ENCODE measurements at regions not wholly inside any gene's neighbourhood (a gene's known extent, or its start where the extent isn't known, plus 50 kb on each side); places are given as distances from the start of the nearest gene placed in this dataset.

DNA sequence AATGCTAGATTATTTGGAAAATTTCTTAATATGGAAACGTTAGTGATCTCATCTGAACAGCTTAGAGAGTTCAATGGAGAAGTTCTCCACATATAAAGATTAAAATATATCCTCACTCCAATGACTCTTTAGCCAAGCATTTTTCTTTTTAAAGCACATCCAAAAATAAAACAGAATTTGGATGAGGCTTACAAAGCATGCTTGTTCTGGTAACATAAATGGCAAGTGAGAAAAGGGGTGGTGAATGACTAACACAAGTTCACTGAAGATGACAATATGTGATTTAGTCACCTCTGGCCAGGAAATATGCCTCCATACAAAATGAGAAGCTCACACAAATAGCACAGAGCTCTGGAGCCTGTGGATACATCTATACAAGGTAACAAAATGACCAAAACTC lies 253.0 kb downstream of the PCDH20 start:
- intact Hi-C loops (cut with DNase I) = no loop called here

DNA sequence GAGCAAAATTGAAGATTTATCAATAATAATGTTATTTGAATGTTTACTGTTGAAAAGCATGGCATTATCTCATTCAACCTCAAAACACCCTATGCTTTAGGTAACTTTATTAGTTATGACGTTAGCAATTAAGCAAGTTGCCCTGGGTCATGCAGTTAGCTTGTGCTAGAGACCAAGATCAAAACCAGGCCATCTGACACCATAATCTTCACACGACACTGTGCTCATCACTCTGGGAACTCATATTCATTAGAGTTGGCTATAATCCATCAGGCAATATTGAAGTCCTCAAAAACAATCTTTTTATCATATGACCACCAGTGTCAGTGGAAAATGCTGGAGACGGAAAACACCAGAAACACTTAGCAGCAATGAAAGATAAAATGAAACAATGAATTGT lies 253.5 kb downstream of the PCDH20 start:
- Histone ChIP-seq H3K9ac (ENCODE audit: low read depth in 2 of 2, low read length in 2 of 2) (no peak overlapping the region), H3K27me3 (no peaks in the 10 kb centered on the region), H3K9me3 (no peaks in the 10 kb centered on the region), H3K36me3 (no peaks in the 10 kb centered on the region), H3K4me1 (no peaks in the 10 kb centered on the region), H3K27ac (no peak overlapping the region), H3K4me3 (no peak overlapping the region)
- no peak for DNase-seq
- TF ChIP-seq, protein P1, sequence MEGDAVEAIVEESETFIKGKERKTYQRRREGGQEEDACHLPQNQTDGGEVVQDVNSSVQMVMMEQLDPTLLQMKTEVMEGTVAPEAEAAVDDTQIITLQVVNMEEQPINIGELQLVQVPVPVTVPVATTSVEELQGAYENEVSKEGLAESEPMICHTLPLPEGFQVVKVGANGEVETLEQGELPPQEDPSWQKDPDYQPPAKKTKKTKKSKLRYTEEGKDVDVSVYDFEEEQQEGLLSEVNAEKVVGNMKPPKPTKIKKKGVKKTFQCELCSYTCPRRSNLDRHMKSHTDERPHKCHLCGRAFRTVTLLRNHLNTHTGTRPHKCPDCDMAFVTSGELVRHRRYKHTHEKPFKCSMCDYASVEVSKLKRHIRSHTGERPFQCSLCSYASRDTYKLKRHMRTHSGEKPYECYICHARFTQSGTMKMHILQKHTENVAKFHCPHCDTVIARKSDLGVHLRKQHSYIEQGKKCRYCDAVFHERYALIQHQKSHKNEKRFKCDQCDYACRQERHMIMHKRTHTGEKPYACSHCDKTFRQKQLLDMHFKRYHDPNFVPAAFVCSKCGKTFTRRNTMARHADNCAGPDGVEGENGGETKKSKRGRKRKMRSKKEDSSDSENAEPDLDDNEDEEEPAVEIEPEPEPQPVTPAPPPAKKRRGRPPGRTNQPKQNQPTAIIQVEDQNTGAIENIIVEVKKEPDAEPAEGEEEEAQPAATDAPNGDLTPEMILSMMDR (IDR thresholded peaks at IDR 0.05) = no peak
- intact Hi-C loops (cut with DNase I) = no loop called here

More for the DNA sequence above, 253.0 kb downstream of the PCDH20 start:
- TF ChIP-seq, protein P1 (IDR thresholded peaks at IDR 0.05) = no peak
- H3K4me3 ChIP-seq = no peak overlapping the region
- no peaks in the 10 kb centered on the region for H3K27me3 ChIP-seq
- no peaks in the 10 kb centered on the region for H3K4me1 ChIP-seq
- no peaks in the 10 kb centered on the region for H3K9me3 ChIP-seq
- H3K36me3 ChIP-seq = no peaks in the 10 kb centered on the region
- H3K27ac ChIP-seq = no peak overlapping the region
- DNase-seq = no peak
- H3K9ac ChIP-seq (ENCODE audit: low read depth in 2 of 2, low read length in 2 of 2) = no peak overlapping the region

DNA sequence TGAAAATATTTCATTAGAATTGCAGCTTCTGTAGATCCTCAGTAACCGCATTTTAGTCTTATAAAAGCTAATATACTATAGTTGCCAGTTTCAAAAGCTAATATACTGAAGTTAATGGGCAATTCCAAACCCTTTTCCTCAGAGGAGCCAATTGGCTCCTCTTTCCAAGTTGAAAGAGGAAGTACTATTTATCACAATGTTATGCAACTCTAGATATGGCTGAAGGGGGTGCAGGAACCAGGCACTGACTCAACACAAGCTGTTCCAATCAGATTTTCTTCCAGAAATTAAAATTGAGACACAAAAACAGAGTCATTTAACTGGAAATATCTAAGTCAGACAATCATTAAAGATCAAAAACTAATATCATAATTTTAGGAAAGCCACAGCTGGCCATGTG lies 258.9 kb downstream of the PCDH20 start:
- no peak overlapping the region for H3K4me3 ChIP-seq
- H3K27me3 ChIP-seq = no peaks in the 10 kb centered on the region
- intact Hi-C loops (cut with DNase I) = no loop called here
- no peak overlapping the region for H3K27ac ChIP-seq
- no peak overlapping the region for H3K9ac ChIP-seq (ENCODE audit: low read depth in 2 of 2, low read length in 2 of 2)
- no peak for DNase-seq
- no peaks in the 10 kb centered on the region for H3K4me1 ChIP-seq
- TF ChIP-seq, protein P1 (IDR thresholded peaks at IDR 0.05) = no peak
- no peaks in the 10 kb centered on the region for H3K9me3 ChIP-seq
- no peaks in the 10 kb centered on the region for H3K36me3 ChIP-seq

DNA sequence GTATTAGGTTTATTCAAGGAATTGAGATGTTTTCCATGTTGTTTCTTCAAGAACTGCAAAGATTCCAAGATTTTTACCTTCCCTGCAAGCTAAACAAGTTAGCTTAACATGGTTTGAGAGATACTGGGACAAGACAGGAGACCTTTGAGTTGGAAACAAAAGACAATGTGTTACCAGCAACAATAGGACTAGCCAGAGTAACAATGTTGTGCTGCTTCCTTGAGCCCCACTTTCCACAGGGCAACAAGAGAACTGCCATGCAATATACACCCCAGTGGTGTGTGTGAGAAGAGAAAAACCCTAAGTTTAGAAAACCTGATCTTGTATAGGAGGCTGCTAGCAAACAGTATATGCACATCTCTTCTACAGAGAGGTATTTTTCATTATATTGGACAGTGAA lies 264.6 kb downstream of the PCDH20 start:
- intact Hi-C loops (cut with DNase I) = no loop called here
- Histone ChIP-seq H3K36me3 (no peaks in the 10 kb centered on the region), H3K4me1 (no peaks in the 10 kb centered on the region), H3K9me3 (no peaks in the 10 kb centered on the region), H3K27me3 (no peaks in the 10 kb centered on the region), H3K9ac (ENCODE audit: low read depth in 2 of 2, low read length in 2 of 2) (no peak overlapping the region), H3K27ac (no peak overlapping the region), H3K4me3 (no peak overlapping the region)
- TF ChIP-seq, protein P1 (IDR thresholded peaks at IDR 0.05) = no peak
- DNase-seq = no peak

DNA sequence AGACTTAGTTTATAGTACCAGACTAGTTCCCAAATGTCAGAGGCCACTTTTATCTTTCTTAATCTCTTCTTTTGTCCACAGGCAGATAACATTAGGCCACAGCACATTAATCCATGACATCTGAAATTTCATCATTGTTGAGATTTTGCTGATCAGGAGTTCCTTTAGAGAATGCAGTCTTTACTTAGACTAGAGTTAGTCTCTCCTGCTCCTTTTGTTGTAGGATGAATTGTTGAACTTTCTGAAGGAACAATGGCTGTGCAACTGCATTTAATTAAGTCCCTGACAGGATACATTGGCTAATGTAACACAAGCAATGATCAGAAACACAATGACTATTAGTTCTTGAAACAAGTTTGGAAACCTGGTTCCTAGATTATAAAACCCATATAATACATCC lies 266.3 kb downstream of the PCDH20 start:
- no peaks in the 10 kb centered on the region for H3K36me3 ChIP-seq
- no peak overlapping the region for H3K27ac ChIP-seq
- TF ChIP-seq, protein P1 (IDR thresholded peaks at IDR 0.05) = no peak
- no peak overlapping the region for H3K4me3 ChIP-seq
- H3K27me3 ChIP-seq = no peaks in the 10 kb centered on the region
- no peaks in the 10 kb centered on the region for H3K9me3 ChIP-seq
- intact Hi-C loops (cut with DNase I) = no loop called here
- no peaks in the 10 kb centered on the region for H3K4me1 ChIP-seq
- H3K9ac ChIP-seq (ENCODE audit: low read depth in 2 of 2, low read length in 2 of 2) = no peak overlapping the region
- no peak for DNase-seq

Data from colonic mucosa (tissue), 4 donors.